ENCODE measurements at regions not wholly inside any gene's neighbourhood (a gene's known extent, or its start where the extent isn't known, plus 50 kb on each side); places are given as distances from the start of the nearest gene placed in this dataset.

GRCh38 chr20:12413116-12413515 lies 495.4 kb downstream of the BTBD3 start:
- no peak overlapping the region for H3K4me3 ChIP-seq
- H3K27ac ChIP-seq = no peak overlapping the region
- intact Hi-C loops (cut with DNase I) = no loop called here
- no peaks in the 10 kb centered on the region for H3K4me1 ChIP-seq
- no peak for DNase-seq
- no peaks in the 10 kb centered on the region for H3K36me3 ChIP-seq
- H3K9ac ChIP-seq (ENCODE audit: low read depth in 2 of 2, low read length in 2 of 2) = no peak overlapping the region
- no peaks in the 10 kb centered on the region for H3K9me3 ChIP-seq
- no peaks in the 10 kb centered on the region for H3K27me3 ChIP-seq
- no peak for TF ChIP-seq CTCF (IDR thresholded peaks at IDR 0.05)

GRCh38 chr20:12414446-12415274 lies 497.0 kb downstream of the BTBD3 start:
- Histone ChIP-seq H3K4me1 (no peaks in the 10 kb centered on the region), H3K36me3 (no peaks in the 10 kb centered on the region), H3K27ac (no peak overlapping the region), H3K9me3 (no peaks in the 10 kb centered on the region), H3K9ac (ENCODE audit: low read depth in 2 of 2, low read length in 2 of 2) (no peak overlapping the region), H3K27me3 (no peaks in the 10 kb centered on the region), H3K4me3 (no peak overlapping the region)
- no peak for DNase-seq
- intact Hi-C loops (cut with DNase I) = no loop called here
- TF ChIP-seq CTCF (IDR thresholded peaks at IDR 0.05) = no peak

GRCh38 chr20:12416281-12416680 lies 498.6 kb downstream of the BTBD3 start:
- Histone ChIP-seq H3K9ac (ENCODE audit: low read depth in 2 of 2, low read length in 2 of 2) (no peak overlapping the region), H3K9me3 (no peaks in the 10 kb centered on the region), H3K27ac (no peak overlapping the region), H3K36me3 (no peaks in the 10 kb centered on the region), H3K4me1 (no peaks in the 10 kb centered on the region), H3K4me3 (no peak overlapping the region), H3K27me3 (no peaks in the 10 kb centered on the region)
- intact Hi-C loops (cut with DNase I) = no loop called here
- no peak for DNase-seq
- TF ChIP-seq CTCF (IDR thresholded peaks at IDR 0.05) = no peak

- no peak for DNase-seq
- no peaks in the 10 kb centered on the region for H3K27me3 ChIP-seq
- H3K9me3 ChIP-seq = no peaks in the 10 kb centered on the region
- H3K36me3 ChIP-seq = no peaks in the 10 kb centered on the region
- H3K4me3 ChIP-seq = no peak overlapping the region
- intact Hi-C loops (cut with DNase I) = no loop called here
- H3K9ac ChIP-seq (ENCODE audit: low read depth in 2 of 2, low read length in 2 of 2) = no peak overlapping the region
- no peak for TF ChIP-seq CTCF (IDR thresholded peaks at IDR 0.05)
- no peaks in the 10 kb centered on the region for H3K4me1 ChIP-seq
- H3K27ac ChIP-seq = no peak overlapping the region
These were observed 516.0 kb downstream of the BTBD3 start for GRCh38 chr20:12433724-12434123.

GRCh38 chr20:12434672-12435071 lies 517.0 kb downstream of the BTBD3 start:
- no peak overlapping the region for H3K4me3 ChIP-seq

More at GRCh38 chr20:12434672-12435071, 517.0 kb downstream of the BTBD3 start:
- no peak overlapping the region for H3K9ac ChIP-seq (ENCODE audit: low read depth in 2 of 2, low read length in 2 of 2)
- H3K36me3 ChIP-seq = no peaks in the 10 kb centered on the region
- intact Hi-C loops (cut with DNase I) = no loop called here
- H3K9me3 ChIP-seq = no peaks in the 10 kb centered on the region
- no peak for TF ChIP-seq CTCF (IDR thresholded peaks at IDR 0.05)
- H3K27ac ChIP-seq = no peak overlapping the region
- no peak for DNase-seq
- H3K27me3 ChIP-seq = no peaks in the 10 kb centered on the region
- no peaks in the 10 kb centered on the region for H3K4me1 ChIP-seq
